HepG2 (cell line): ENCODE measurements at regions not wholly inside any gene's neighbourhood (a gene's known extent, or its start where the extent isn't known, plus 50 kb on each side); places are given as distances from the start of the nearest gene placed in this dataset.

Source experiments
- ARHGAP35 ChIP-seq: sonication (generic); formaldehyde crosslinking; IDR thresholded peaks from 2 replicates; pipeline ENCODE4 v1.9.0; 2022; ENCODE audit warnings: mild to moderate bottlenecking, inconsistent platforms, moderate library complexity, missing genetic modification reagents, borderline replicate concordance
- GLMP ChIP-seq: sonication (generic); formaldehyde crosslinking; IDR thresholded peaks from 2 replicates; pipeline ENCODE4 v1.9.0; 2021; ENCODE audit warnings: missing genetic modification reagents, mild to moderate bottlenecking, borderline replicate concordance
- MXD3 ChIP-seq: IDR thresholded peaks from 2 replicates; pipeline ENCODE4 v1.6.1; 2016; ENCODE audit warnings: mild to moderate bottlenecking, missing biosample characterization, missing genetic modification reagents
- NR2C2 ChIP-seq: sonication (generic); formaldehyde crosslinking; IDR thresholded peaks from 2 replicates; pipeline ENCODE4 v1.4.0; 2020; ENCODE audit warnings: missing genetic modification reagents, mild to moderate bottlenecking, moderate library complexity, borderline replicate concordance
- RFXANK ChIP-seq: IDR thresholded peaks from 2 replicates; pipeline ENCODE4 v1.6.1; 2016
- UBTF ChIP-seq: sonication (generic); formaldehyde crosslinking; IDR thresholded peaks from 2 replicates; pipeline ENCODE4 v1.4.0; 2020; ENCODE audit warnings: mild to moderate bottlenecking, missing genetic modification reagents
- ZBTB21 ChIP-seq: sonication (generic); formaldehyde crosslinking; IDR thresholded peaks from 2 replicates; pipeline ENCODE4 v1.4.0; 2020; ENCODE audit warnings: missing genetic modification reagents
- ZFP36L2 ChIP-seq: sonication (generic); formaldehyde crosslinking; IDR thresholded peaks from 2 replicates; pipeline ENCODE4 v1.4.0; 2020; ENCODE audit warnings: missing genetic modification reagents
- ZNF510 ChIP-seq: sonication (generic); formaldehyde crosslinking; IDR thresholded peaks from 2 replicates; pipeline ENCODE4 v1.4.0; 2020; ENCODE audit warnings: low read depth, mild to moderate bottlenecking, missing genetic modification reagents
- ZNF567 ChIP-seq: sonication (generic); formaldehyde crosslinking; IDR thresholded peaks from 2 replicates; pipeline ENCODE4 v1.8.1; 2023; ENCODE audit warnings: mild to moderate bottlenecking, missing genetic modification reagents, borderline replicate concordance
- ZNF782 ChIP-seq: sonication (generic); formaldehyde crosslinking; IDR thresholded peaks from 2 replicates; pipeline ENCODE4 v1.4.0; 2020; ENCODE audit warnings: missing genetic modification reagents, mild to moderate bottlenecking, borderline replicate concordance

GRCh38 chr20:39878320-39878719 is 810.7 kb downstream of the MAFB start (continued):
- no peak for TF ChIP-seq UBTF (CRISPR knock-in tag)
- no peak for TF ChIP-seq ZNF782
- no peak for TF ChIP-seq NR2C2 (CRISPR knock-in tag)
- TF ChIP-seq MXD3 (CRISPR knock-in tag): no peak
- no peak for TF ChIP-seq GLMP (CRISPR knock-in tag)
- no peak for TF ChIP-seq RFXANK (CRISPR knock-in tag)
- TF ChIP-seq ARHGAP35 (CRISPR knock-in tag): no peak
- no peak for TF ChIP-seq ZNF567
- TF ChIP-seq ZNF510: no peak
- no peak for TF ChIP-seq ZFP36L2 (CRISPR knock-in tag)
- no peak for TF ChIP-seq ZBTB21 (CRISPR knock-in tag)
